Fibroblast of skin of abdomen (primary cell): ENCODE measurements at regions not wholly inside any gene's neighbourhood (a gene's known extent, or its start where the extent isn't known, plus 50 kb on each side); places are given as distances from the start of the nearest gene placed in this dataset.
"Not testable (repeated sequence)": the region's sequence is repeated elsewhere in the genome, so short reads cannot be mapped to it uniquely, and the experiment has no call there.

Source experiments
- DNase-seq: peaks from one replicate; pipeline ENCODE4 v3.0.0-alpha.2; 2013

GRCh38 chr2:129912871-129913694 lies 66.4 kb upstream of the RAB6C start:
- DNase-seq: no peak

GRCh38 chr2:129913695-129914495 lies 65.6 kb upstream of the RAB6C start:
- no peak for DNase-seq

DNA sequence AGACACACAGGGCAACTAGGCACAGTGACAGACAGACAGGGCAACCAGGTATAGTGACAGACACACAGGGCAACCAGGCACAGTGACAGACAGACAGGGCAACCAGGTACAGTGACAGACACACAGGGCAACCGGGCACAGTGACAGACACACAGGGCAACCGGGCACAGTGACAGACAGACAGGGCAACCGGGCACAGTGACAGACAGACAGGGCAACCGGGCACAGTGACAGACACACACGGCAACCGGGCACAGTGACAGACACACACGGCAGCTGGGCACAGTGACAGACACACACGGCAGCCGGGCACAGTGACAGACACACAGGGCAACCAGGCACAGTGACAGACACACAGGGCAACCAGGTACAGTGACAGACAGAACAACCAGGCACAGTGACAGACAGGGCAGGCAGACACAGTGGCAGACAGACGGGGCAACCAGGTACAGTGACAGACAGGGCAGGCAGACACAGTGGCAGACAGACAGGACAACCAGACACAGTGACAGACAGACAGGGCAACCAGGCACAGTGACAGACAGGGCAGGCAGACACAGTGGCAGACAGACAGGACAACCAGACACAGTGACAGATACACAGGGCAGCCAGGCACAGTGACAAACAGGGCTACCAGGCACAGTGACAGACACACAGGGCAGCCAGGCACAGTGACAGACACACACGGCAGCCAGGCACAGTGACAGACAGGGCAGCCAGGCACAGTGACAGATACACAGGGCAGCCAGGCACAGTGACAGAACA lies 64.7 kb upstream of the RAB6C start:
- DNase-seq: no peak

DNA sequence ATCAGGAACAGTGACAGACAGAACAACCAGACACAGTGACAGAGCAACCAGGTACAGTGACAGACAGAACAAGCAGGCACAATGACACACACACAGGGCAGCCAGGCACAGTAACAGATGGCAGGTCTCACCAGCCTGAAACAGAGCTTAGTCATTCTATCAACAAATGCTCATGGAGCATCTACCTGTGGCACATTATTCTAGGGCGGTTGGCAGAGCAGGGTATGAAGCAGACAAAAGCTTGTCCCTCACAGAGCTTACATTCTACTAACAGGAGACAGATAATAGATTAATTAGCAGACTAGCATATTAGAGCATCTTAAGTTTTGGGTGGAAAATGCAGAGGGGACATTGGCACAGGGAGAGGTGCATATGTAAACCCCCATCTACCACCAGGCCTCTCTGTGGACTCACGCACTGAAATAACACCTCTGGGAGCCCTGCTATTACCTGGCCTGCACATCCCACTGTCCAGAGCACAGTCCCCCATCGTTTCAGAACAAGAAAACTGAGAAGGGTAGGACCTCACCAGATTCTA lies 64.1 kb upstream of the RAB6C start:
- DNase-seq: no peak

DNA sequence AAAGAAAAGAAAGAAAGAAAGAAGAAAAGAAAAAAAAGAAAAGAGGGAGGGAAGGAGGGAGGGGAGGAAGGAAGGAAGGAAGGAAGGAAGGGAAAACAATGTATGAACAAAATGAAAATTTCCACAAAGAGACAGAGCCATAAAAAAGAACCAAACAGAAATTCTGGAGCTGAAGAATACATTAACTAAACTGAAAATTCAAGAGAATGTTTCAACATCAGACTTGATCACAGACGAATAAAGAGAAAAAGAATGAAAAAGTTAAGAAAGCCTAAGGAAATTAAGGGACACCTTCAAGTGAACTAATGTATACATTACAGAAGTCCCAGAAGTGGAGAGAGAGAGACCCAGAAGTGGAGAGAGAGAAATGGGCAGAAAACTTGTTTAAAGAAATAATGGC lies 60.9 kb upstream of the RAB6C start:
- no peak for DNase-seq

DNA sequence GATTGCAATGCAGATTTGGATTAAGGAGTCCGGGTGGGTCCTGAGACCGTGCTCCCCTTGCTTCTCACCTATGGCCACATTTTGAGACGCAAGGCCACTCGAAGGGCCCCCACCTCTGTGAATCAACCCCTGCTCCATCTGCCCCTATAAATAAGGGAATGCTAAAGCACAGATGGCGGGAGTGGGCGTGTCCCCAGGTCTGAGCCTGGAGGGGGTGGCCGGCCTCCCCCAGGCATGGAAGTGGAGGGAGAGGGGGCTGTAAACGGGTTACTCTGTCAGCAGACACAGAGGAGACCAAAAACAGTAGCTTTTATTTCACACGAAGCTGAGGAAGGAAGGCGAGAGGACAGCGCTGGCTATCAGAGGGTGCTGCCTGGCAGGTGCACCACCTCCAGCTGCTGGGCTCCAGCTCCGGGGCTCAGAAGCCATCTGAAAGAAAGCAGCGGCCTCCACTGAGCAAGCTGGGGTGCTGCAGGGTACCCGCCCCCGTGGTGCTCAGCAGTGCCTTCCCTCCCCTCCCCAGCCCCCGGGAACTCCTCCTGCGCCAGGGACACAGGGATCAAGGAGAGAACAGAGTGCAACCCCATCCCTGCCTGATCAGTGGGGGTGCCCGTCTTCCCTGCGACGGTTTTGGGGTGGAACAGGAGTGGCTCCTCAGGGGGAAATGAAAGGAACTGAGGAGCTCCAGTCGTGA lies 56.7 kb upstream of the RAB6C start:
- DNase-seq: no peak

DNA sequence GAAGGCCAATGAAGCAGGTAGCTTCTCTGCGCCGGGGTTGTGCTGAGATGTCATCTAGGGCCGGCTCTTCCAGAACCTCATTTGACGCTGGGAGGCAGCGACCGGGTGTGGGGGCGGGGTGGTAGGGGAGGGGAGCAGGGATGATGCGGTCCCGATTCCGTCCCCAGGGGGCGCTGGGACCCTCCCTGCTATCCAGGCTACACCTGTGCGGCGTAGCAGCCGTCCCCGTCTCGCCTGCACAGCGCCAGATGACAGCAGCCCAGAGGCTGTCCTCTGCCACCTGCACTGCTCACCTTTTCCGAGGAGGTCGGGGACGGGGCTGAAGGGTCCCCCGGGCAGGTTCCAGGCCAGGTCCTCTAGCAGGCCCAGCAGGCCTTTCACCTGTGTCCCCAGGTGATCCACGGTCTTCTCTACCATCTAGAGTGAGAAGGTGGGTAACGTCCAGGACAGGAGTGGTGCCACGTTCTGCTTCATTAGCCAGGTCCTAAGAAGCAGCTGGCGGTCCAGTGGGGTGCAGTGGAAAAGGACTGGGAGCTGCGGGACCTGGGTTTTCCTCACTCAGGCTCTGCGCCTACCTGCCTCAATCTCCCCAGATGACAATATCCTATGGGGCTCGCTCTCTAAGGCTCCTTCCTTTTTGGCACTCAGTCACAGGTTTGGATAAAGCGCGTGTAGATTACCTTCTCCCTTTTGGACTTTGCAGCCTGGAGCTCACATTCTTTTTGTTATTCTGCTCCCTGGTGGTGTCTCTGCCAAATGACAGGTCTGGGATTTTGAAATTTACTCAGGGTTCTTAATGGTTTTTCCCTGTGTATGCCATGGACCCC lies 56.0 kb upstream of the RAB6C start:
- DNase-seq: peak; percentile 32

DNA sequence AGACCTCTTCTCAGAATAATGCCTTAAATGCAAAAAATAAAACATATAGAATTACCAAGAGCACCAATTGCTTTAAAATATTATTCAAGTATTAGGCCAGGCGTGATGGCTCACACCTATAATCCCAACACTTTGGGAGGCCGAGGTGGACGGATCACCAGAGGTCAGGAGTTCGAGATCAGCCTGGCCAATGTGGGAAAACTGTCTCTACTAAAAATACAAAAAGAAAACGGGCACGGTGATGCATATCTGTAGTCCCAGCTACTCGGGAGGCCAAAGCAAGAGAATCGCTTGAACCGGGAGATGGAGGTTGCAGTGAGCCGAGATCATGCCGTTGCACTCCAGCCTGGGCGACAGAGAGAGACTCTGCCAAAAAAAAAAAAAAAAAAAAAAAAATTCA lies 55.4 kb upstream of the RAB6C start:
- not testable (repeated sequence) for DNase-seq

DNA sequence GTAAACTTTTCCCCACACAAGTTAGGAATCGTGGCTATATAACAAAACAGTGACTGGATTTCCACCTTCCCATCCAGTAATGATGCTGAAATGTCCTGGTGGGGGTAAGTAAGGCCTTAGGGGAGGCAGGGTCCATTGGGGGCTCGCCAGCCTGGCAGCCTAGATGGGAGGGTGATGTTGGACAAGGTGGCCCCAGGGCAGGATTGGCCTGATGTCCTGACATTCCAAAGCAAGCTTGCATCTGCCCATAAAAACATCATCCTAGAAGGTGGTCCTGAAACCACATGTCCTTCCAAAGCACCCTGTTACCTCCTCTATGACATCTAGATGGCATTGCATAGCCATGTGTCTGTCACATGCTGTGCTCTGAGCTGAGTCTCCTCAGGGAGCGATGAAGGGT lies 54.1 kb upstream of the RAB6C start:
- no peak for DNase-seq

GRCh38 chr2:129927696-129928095 lies 51.8 kb upstream of the RAB6C start:
- DNase-seq: no peak

DNA sequence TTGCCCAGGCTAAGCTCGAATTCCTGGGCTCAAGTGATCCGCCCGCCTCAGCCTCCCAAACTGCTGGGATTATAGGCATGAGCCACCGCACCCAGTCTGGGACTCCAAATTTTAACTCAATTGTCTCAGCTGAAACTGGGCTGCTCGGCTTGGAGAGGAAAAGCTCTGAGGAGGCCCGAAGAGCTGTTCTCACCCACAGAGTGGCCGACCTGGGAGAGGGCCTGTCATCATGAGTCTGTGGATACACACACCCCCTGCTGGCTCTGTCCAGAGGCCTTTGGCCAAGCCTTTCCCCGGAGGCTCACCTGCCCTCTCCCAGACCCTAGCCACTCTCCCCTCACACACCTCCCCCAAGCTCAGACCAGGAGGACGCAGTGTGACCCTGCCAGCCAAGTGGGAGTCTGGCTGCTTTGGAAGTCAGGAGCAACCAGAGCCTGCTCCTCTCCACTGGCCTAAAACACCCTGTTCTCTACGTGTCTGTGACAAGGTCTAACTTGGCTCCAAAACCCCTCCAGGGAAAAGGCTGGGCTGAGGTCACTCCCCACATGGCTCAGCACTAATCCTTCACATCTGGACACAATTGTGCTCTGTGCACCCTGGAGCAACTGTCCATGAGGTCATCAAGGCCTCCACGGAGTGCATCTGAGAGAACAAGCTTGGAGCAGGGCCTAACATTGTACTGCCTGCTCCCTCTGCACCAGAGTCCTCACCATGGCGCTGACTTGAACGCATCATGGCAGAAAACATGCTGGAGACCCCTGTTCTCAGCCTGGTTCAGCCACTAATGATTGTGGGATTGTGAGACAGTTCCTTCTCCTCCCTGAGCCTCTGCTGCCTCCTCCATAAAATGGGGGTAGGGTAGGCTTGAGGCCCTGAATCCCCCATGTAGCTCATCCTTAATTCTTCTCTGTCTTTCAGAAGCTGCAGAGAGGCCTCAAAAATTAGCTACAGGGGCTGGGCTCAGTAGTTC lies 49.9 kb upstream of the RAB6C start:
- peak; percentile 52 for DNase-seq
